Adrenal gland (tissue), 9 donors: ENCODE measurements at regions not wholly inside any gene's neighbourhood (a gene's known extent, or its start where the extent isn't known, plus 50 kb on each side); places are given as distances from the start of the nearest gene placed in this dataset.

Source experiments
- DNase-seq, 7 donors: peaks; one replicate each; pipeline ENCODE4 v3.0.0-alpha.2; 2019 to 2020
- H3K27ac ChIP-seq, 5 donors: fragments of 200-600 bp; sonication (generic) in 4 of 5; 1 replicate in 3 of 5; 2 replicates in 2 of 5; pipeline versions ENCODE4 v1.5.1 to v1.8.0; 2016 to 2020; ENCODE audit warnings: mild to moderate bottlenecking in 1 of 5
- H3K27me3 ChIP-seq: fragments of 200-600 bp; 2 replicates; pipeline ENCODE4 v1.8.0; 2021
- H3K36me3 ChIP-seq, 2 donors: fragments of 200-600 bp; replicated peaks in 1 of 2; 1 replicate in 1 of 2; 2 replicates in 1 of 2; pipeline versions ENCODE4 v1.5.1 to v1.8.0; 2018 to 2022
- H3K4me1 ChIP-seq, 2 donors: fragments of 200-600 bp; replicated peaks in 1 of 2; 1 replicate in 1 of 2; 2 replicates in 1 of 2; pipeline versions ENCODE4 v1.5.1 to v1.8.0; 2018 to 2021
- H3K4me3 ChIP-seq, 4 donors: fragments of 200-600 bp; sonication (generic) in 3 of 4; one replicate each; pipeline ENCODE4 v1.5.1; 2016 to 2018
- H3K9me3 ChIP-seq, 3 donors: fragments of 200-600 bp; sonication (generic) in 1 of 3; replicated peaks in 1 of 3; 1 replicate in 2 of 3; 2 replicates in 1 of 3; pipeline versions ENCODE4 v1.5.1 to v1.8.0; 2016 to 2021
- CTCF ChIP-seq, 6 experiments: fragments of 450-650 bp in 4 of 6; fragments of 200-600 bp in 2 of 6; sonication (generic) in 1 of 6; IDR thresholded peaks; 1 replicate in 5 of 6; 2 replicates in 1 of 6; pipeline versions ENCODE4 v1.5.1 to v1.8.0; 2016 to 2021; ENCODE audit warnings: antibody characterized with exemption in 6 of 6, mild to moderate bottlenecking in 2 of 6, moderate library complexity in 1 of 6
- POLR2A ChIP-seq, 2 donors: fragments of 450-650 bp; IDR thresholded peaks; one replicate each; pipeline ENCODE4 v1.6.1; 2017; ENCODE audit warnings: antibody characterized with exemption in 2 of 2, mild to moderate bottlenecking in 2 of 2, moderate library complexity in 1 of 2
- WGBS, 4 donors: extraction: QIAGEN DNeasy Blood & Tissue Kit in 2 of 4; methylation state at CpG; one replicate each; pipeline versions ENCODE4 v1.1.5 to v1.1.7; 2013 to 2017; 5-methylcytosine and 5-hydroxymethylcytosine counted together
- intact Hi-C, 2 donors: fragments of 100-400 bp; cut with DNase I; formaldehyde crosslinking; loops; one replicate each; pipeline versions ENCODE4 v1.14.1 to v1.15.0; 2022 to 2023
- donor health status: healthy with polysubstance abuse.
- donor health status: Bipolar disorder and iron deficiency.
- donor health status: DM: yes; HTN: yes; CAD: no.
- donor health status: DM: no; HTN: no; CAD: no.
- donor health status: DM: no; HTN: no; CAD: no.

- DNase-seq, result no peak
- no peaks in the 10 kb centered on the region for H3K9me3 ChIP-seq
- 66 to 78% (median 71%) methylated on average over 2 of the region's 2 CpGs for WGBS, 4 donors
- H3K27ac ChIP-seq, result no peak overlapping the region
- intact Hi-C loops, result no loop called here
- no peaks in the 10 kb centered on the region for H3K36me3 ChIP-seq
- no peaks in the 10 kb centered on the region for H3K4me1 ChIP-seq
- no peak for TF ChIP-seq POLR2A (IDR thresholded peaks at IDR 0.05)
- no peak for TF ChIP-seq CTCF (IDR thresholded peaks at IDR 0.05)
- H3K27me3 ChIP-seq, result no peaks in the 10 kb centered on the region
- no peak overlapping the region for H3K4me3 ChIP-seq
These were observed 796.2 kb downstream of the PLA2G4A start for GRCh38 chr1:187624812-187625545.

GRCh38 chr1:187626056-187626455 lies 797.3 kb downstream of the PLA2G4A start:
- no peaks in the 10 kb centered on the region for H3K27me3 ChIP-seq
- DNase-seq, result no peak
- 42 to 52% (median 50%) methylated on average over 5 of the region's 5 CpGs for WGBS, 4 donors
- no peak overlapping the region for H3K27ac ChIP-seq
- intact Hi-C loops, result no loop called here
- TF ChIP-seq CTCF (IDR thresholded peaks at IDR 0.05) (no peak), POLR2A (IDR thresholded peaks at IDR 0.05) (no peak)
- no peaks in the 10 kb centered on the region for H3K36me3 ChIP-seq
- H3K4me3 ChIP-seq, result no peak overlapping the region
- no peaks in the 10 kb centered on the region for H3K4me1 ChIP-seq
- H3K9me3 ChIP-seq, result no peaks in the 10 kb centered on the region

GRCh38 chr1:187627516-187627915 lies 798.8 kb downstream of the PLA2G4A start:
- Histone ChIP-seq H3K9me3 (no peaks in the 10 kb centered on the region), H3K4me3 (no peak overlapping the region), H3K27ac (no peak overlapping the region), H3K4me1 (no peaks in the 10 kb centered on the region), H3K27me3 (no peaks in the 10 kb centered on the region), H3K36me3 (no peaks in the 10 kb centered on the region)
- intact Hi-C loops, result no loop called here
- WGBS, 4 donors, result 87 to 95% (median 90%) methylated on average over 2 of the region's 2 CpGs
- no peak for DNase-seq
- no peak for TF ChIP-seq POLR2A (IDR thresholded peaks at IDR 0.05)
- no peak for TF ChIP-seq CTCF (IDR thresholded peaks at IDR 0.05)

GRCh38 chr1:187629075-187629474 lies 800.3 kb downstream of the PLA2G4A start:
- TF ChIP-seq CTCF (IDR thresholded peaks at IDR 0.05) (no peak), POLR2A (IDR thresholded peaks at IDR 0.05) (no peak)
- H3K4me1 ChIP-seq, result no peaks in the 10 kb centered on the region
- no peaks in the 10 kb centered on the region for H3K27me3 ChIP-seq
- intact Hi-C loops, result no loop called here
- no peaks in the 10 kb centered on the region for H3K9me3 ChIP-seq
- H3K4me3 ChIP-seq, result no peak overlapping the region
- DNase-seq, result no peak
- H3K27ac ChIP-seq, result no peak overlapping the region
- no peaks in the 10 kb centered on the region for H3K36me3 ChIP-seq
